Thyroid gland (tissue), 4 donors: ENCODE measurements at regions not wholly inside any gene's neighbourhood (a gene's known extent, or its start where the extent isn't known, plus 50 kb on each side); places are given as distances from the start of the nearest gene placed in this dataset.

ENCODE experiments used
- DNase-seq, 2 donors: peaks; one replicate each; pipeline ENCODE4 v3.0.0-alpha.2; 2019
- H3K27ac ChIP-seq, 3 donors: fragments of 200-600 bp; sonication (generic); 1 replicate in 2 of 3; 2 replicates in 1 of 3; pipeline ENCODE4 v1.5.1; 2016 to 2019; ENCODE audit warnings: mild to moderate bottlenecking in 1 of 3, moderate library complexity in 1 of 3
- H3K27me3 ChIP-seq: fragments of 200-600 bp; sonication (generic); one replicate; pipeline ENCODE4 v1.5.1; 2019
- H3K36me3 ChIP-seq, 2 donors: fragments of 200-600 bp; sonication (generic); one replicate each; pipeline ENCODE4 v1.5.1; 2016 to 2019
- H3K4me1 ChIP-seq, 2 donors: fragments of 200-600 bp; sonication (generic); one replicate each; pipeline ENCODE4 v1.5.1; 2017 to 2019
- H3K4me3 ChIP-seq, 3 donors: fragments of 200-600 bp; sonication (generic); replicated peaks in 1 of 3; 1 replicate in 2 of 3; 2 replicates in 1 of 3; pipeline ENCODE4 v1.5.1; 2016; ENCODE audit warnings: mild to moderate bottlenecking in 1 of 3
- H3K9me3 ChIP-seq: fragments of 200-600 bp; sonication (generic); one replicate; pipeline ENCODE4 v1.5.1; 2017
- CTCF ChIP-seq, 6 experiments: fragments of 200-600 bp in 3 of 6; fragments of 450-650 bp in 3 of 6; sonication (generic) in 3 of 6; IDR thresholded peaks; one replicate each; pipeline ENCODE4 v1.5.1; 2016 to 2019; ENCODE audit warnings: antibody characterized with exemption in 6 of 6, mild to moderate bottlenecking in 2 of 6, inconsistent platforms in 1 of 6, moderate library complexity in 1 of 6
- POLR2A ChIP-seq, 2 donors: fragments of 450-650 bp; IDR thresholded peaks; one replicate each; pipeline ENCODE4 v1.6.1; 2017; ENCODE audit warnings: antibody characterized with exemption in 2 of 2, mild to moderate bottlenecking in 2 of 2, moderate library complexity in 1 of 2
- WGBS, 2 donors: methylation state at CpG; one replicate each; pipeline ENCODE4 v1.1.5; 2017; 5-methylcytosine and 5-hydroxymethylcytosine counted together
- intact Hi-C: fragments of 100-400 bp; cut with DNase I; formaldehyde crosslinking; loops from one replicate; pipeline ENCODE4 v1.15.1; 2023

GRCh38 chr5:82549263-82549662 is 271.1 kb upstream of the RPS23 start:
- TF ChIP-seq POLR2A (IDR thresholded peaks at IDR 0.05): no peak
- no peak for TF ChIP-seq CTCF (IDR thresholded peaks at IDR 0.05)
- WGBS, 2 donors: 40 to 64% methylated on average over 2 of the region's 2 CpGs
- no peaks in the 10 kb centered on the region for H3K4me1 ChIP-seq
- H3K9me3 ChIP-seq: no peaks in the 10 kb centered on the region
- intact Hi-C loops: no loop called here
- DNase-seq: no peak
- no peak overlapping the region for H3K4me3 ChIP-seq
- H3K27ac ChIP-seq: no peak overlapping the region
- no peaks in the 10 kb centered on the region for H3K36me3 ChIP-seq
- no peaks in the 10 kb centered on the region for H3K27me3 ChIP-seq

GRCh38 chr5:82544004-82544403 is 265.9 kb upstream of the RPS23 start:
- Histone ChIP-seq H3K4me3 (no peak overlapping the region), H3K27me3 (no peaks in the 10 kb centered on the region), H3K27ac (no peak overlapping the region), H3K9me3 (no peaks in the 10 kb centered on the region), H3K4me1 (no peaks in the 10 kb centered on the region), H3K36me3 (no peaks in the 10 kb centered on the region)
- no peak for DNase-seq
- no peak for TF ChIP-seq CTCF (IDR thresholded peaks at IDR 0.05)
- no peak for TF ChIP-seq POLR2A (IDR thresholded peaks at IDR 0.05)
- intact Hi-C loops: no loop called here
- WGBS, 2 donors: 62 to 82% methylated on average over 1 of the region's 1 CpG

GRCh38 chr5:82540301-82540700 is 262.1 kb upstream of the RPS23 start:
- intact Hi-C loops: no loop called here
- no peaks in the 10 kb centered on the region for H3K36me3 ChIP-seq

GRCh38 chr5:82538339-82539034 is 260.3 kb upstream of the RPS23 start:
- Histone ChIP-seq H3K9me3 (no peaks in the 10 kb centered on the region), H3K27ac (no peak overlapping the region), H3K36me3 (no peaks in the 10 kb centered on the region), H3K27me3 (no peaks in the 10 kb centered on the region), H3K4me3 (no peak overlapping the region), H3K4me1 (no peaks in the 10 kb centered on the region)
- WGBS, 2 donors: 59 to 74% methylated on average over 5 of the region's 5 CpGs
- no peak for DNase-seq
- intact Hi-C loops: no loop called here
- no peak for TF ChIP-seq POLR2A (IDR thresholded peaks at IDR 0.05)
- TF ChIP-seq CTCF (IDR thresholded peaks at IDR 0.05): no peak

More at GRCh38 chr5:82540301-82540700, 262.1 kb upstream of the RPS23 start:
- WGBS, 2 donors: 92 to 99% methylated on average over 3 of the region's 3 CpGs
- H3K4me1 ChIP-seq: no peaks in the 10 kb centered on the region
- no peak for DNase-seq
- no peaks in the 10 kb centered on the region for H3K27me3 ChIP-seq
- no peak overlapping the region for H3K4me3 ChIP-seq
- no peaks in the 10 kb centered on the region for H3K9me3 ChIP-seq
- H3K27ac ChIP-seq: no peak overlapping the region
- no peak for TF ChIP-seq CTCF (IDR thresholded peaks at IDR 0.05)
- no peak for TF ChIP-seq POLR2A (IDR thresholded peaks at IDR 0.05)

GRCh38 chr5:82537687-82538306 is 259.6 kb upstream of the RPS23 start:
- whole genome bisulfite sequencing, 2 donors: 88 to 89% methylated on average over 10 of the region's 10 CpGs

More at GRCh38 chr5:82537687-82538306, 259.6 kb upstream of the RPS23 start:
- intact Hi-C loops: no loop called here
- no peak overlapping the region for H3K27ac ChIP-seq
- no peaks in the 10 kb centered on the region for H3K27me3 ChIP-seq
- no peaks in the 10 kb centered on the region for H3K4me1 ChIP-seq
- H3K9me3 ChIP-seq: no peaks in the 10 kb centered on the region
- no peak for DNase-seq
- TF ChIP-seq POLR2A (IDR thresholded peaks at IDR 0.05): no peak
- H3K4me3 ChIP-seq: no peak overlapping the region
- H3K36me3 ChIP-seq: no peaks in the 10 kb centered on the region
